ENCODE measurements at regions not wholly inside any gene's neighbourhood (a gene's known extent, or its start where the extent isn't known, plus 50 kb on each side); places are given as distances from the start of the nearest gene placed in this dataset.

DNA sequence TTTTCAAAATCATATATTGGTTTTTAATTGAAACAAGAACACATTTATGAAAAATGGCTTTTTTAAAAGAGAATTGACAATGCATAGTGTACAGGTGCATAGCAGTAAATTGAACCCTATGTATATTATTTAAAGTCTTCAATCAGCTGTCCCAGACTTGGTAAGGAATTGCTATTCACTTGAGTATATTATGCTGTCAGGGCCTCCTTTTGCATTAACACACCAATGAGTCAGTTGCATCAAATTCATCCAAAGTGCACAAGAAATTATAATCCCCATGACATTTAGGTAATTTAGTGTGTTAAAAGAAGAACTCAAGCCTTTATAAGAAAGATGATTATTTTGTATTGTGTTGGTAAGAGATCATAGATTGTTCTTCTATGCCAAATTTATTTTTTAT lies 748.8 kb upstream of the RIOK2 start:
- Histone ChIP-seq H3K36me3 (ENCODE audit: insufficient read depth in 1 of 2, low read depth in 1 of 2) (no peaks in the 10 kb centered on the region), H3K27me3 (ENCODE audit: insufficient read depth in 3 of 3, low read length in 2 of 3) (no peaks in the 10 kb centered on the region), H3K4me1 (no peaks in the 10 kb centered on the region), H3K27ac (no peak overlapping the region), H3K4me3 (no peak overlapping the region), H3K9me3 (no peaks in the 10 kb centered on the region)
- ATAC-seq (no peak), DNase-seq (no peak)
- intact Hi-C loops (cut with DNase I): no loop called here
- TF ChIP-seq, protein P1, sequence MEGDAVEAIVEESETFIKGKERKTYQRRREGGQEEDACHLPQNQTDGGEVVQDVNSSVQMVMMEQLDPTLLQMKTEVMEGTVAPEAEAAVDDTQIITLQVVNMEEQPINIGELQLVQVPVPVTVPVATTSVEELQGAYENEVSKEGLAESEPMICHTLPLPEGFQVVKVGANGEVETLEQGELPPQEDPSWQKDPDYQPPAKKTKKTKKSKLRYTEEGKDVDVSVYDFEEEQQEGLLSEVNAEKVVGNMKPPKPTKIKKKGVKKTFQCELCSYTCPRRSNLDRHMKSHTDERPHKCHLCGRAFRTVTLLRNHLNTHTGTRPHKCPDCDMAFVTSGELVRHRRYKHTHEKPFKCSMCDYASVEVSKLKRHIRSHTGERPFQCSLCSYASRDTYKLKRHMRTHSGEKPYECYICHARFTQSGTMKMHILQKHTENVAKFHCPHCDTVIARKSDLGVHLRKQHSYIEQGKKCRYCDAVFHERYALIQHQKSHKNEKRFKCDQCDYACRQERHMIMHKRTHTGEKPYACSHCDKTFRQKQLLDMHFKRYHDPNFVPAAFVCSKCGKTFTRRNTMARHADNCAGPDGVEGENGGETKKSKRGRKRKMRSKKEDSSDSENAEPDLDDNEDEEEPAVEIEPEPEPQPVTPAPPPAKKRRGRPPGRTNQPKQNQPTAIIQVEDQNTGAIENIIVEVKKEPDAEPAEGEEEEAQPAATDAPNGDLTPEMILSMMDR (IDR thresholded peaks at IDR 0.05): no peak

DNA sequence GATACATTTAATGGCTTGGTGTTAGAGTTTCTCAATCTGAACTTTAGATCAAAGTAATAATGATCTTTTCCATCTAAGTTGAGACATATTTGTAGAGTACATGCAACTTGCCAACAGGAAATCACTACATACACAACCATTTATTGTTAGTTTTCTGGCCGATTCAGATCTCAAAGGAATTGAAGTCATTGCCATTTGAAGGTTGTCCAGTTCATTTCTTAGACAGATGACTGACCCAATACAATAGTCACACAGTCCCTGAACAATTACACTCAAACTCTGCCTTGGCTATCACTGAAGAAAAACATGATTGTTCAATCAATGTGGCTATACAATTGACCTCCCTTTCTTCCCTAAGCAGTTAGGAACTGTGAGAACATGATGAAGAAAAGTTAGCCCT lies 753.2 kb upstream of the RIOK2 start:
- TF ChIP-seq, protein P1 (IDR thresholded peaks at IDR 0.05): no peak
- intact Hi-C loops (cut with DNase I): no loop called here
- Histone ChIP-seq H3K36me3 (ENCODE audit: insufficient read depth in 1 of 2, low read depth in 1 of 2) (no peaks in the 10 kb centered on the region), H3K27ac (no peak overlapping the region), H3K27me3 (ENCODE audit: insufficient read depth in 3 of 3, low read length in 2 of 3) (no peaks in the 10 kb centered on the region), H3K9me3 (no peaks in the 10 kb centered on the region), H3K4me3 (no peak overlapping the region), H3K4me1 (no peaks in the 10 kb centered on the region)
- WGBS, 3 donors: 6 to 9% (median 7%) methylated on average over 1 of the region's 1 CpG
- ATAC-seq (no peak), DNase-seq (no peak)

- DNase-seq (no peak), ATAC-seq (no peak)
- Histone ChIP-seq H3K4me1 (no peaks in the 10 kb centered on the region), H3K4me3 (no peak overlapping the region), H3K9me3 (no peaks in the 10 kb centered on the region), H3K27ac (no peak overlapping the region), H3K27me3 (ENCODE audit: insufficient read depth in 3 of 3, low read length in 2 of 3) (no peaks in the 10 kb centered on the region), H3K36me3 (ENCODE audit: insufficient read depth in 1 of 2, low read depth in 1 of 2) (no peaks in the 10 kb centered on the region)
- TF ChIP-seq, protein P1 (IDR thresholded peaks at IDR 0.05): no peak
- intact Hi-C loops (cut with DNase I): no loop called here
- WGBS, 3 donors: 77 to 88% (median 84%) methylated on average over 2 of the region's 2 CpGs
Measured at GRCh38 chr5:97937846-97938245, 754.8 kb upstream of the RIOK2 start.

- intact Hi-C loops (cut with DNase I): no loop called here
- ATAC-seq: no peak
- Histone ChIP-seq H3K27ac (no peak overlapping the region), H3K4me1 (no peaks in the 10 kb centered on the region), H3K4me3 (no peak overlapping the region), H3K27me3 (ENCODE audit: insufficient read depth in 3 of 3, low read length in 2 of 3) (no peaks in the 10 kb centered on the region), H3K36me3 (ENCODE audit: insufficient read depth in 1 of 2, low read depth in 1 of 2) (no peaks in the 10 kb centered on the region), H3K9me3 (no peaks in the 10 kb centered on the region)
- no peak for DNase-seq
- TF ChIP-seq, protein P1 (IDR thresholded peaks at IDR 0.05): no peak
Measured at GRCh38 chr5:97943036-97943435, 760.0 kb upstream of the RIOK2 start.

DNA sequence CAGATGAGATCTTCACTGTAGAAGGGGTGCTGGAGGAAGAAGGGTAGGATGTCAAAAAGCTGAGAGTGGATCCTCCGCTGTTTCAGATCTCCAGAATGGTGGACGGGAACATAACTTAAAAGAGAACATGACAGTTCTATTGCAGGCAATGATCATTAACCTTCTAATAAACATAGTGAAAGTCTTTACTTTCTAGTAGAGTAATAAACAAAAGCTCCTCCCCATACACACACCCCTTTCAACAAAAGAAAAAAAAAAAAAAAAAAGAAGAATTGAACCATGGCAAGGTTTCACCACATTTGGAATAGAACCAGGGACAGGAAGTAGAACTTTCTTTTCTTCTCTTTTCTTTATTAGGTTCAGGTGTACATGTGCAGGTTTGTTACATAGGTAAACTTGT lies 768.1 kb upstream of the RIOK2 start:
- ATAC-seq (no peak), DNase-seq (no peak)
- Histone ChIP-seq H3K9me3 (no peaks in the 10 kb centered on the region), H3K27ac (no peak overlapping the region), H3K36me3 (ENCODE audit: insufficient read depth in 1 of 2, low read depth in 1 of 2) (no peaks in the 10 kb centered on the region), H3K4me3 (no peak overlapping the region), H3K4me1 (no peaks in the 10 kb centered on the region), H3K27me3 (ENCODE audit: insufficient read depth in 3 of 3, low read length in 2 of 3) (peaks cover 0 to 2% (median 0%) of the 10 kb centered on the region in 3 donors)
- WGBS, 3 donors: 90 to 91% (median 91%) methylated on average over 2 of the region's 2 CpGs
- intact Hi-C loops (cut with DNase I): no loop called here
- TF ChIP-seq, protein P1 (IDR thresholded peaks at IDR 0.05): no peak
